Thoracic aorta (tissue), 2 donors: ENCODE measurements at regions not wholly inside any gene's neighbourhood (a gene's known extent, or its start where the extent isn't known, plus 50 kb on each side); places are given as distances from the start of the nearest gene placed in this dataset.

Source experiments
- ATAC-seq: fragments of 150-250 bp; one replicate; pipeline ENCODE4 v1.8.0; 2017; ENCODE audit warnings: low read depth; ENCODE audit not compliant: insufficient number of reproducible peaks, low FRiP score
- DNase-seq: peaks from one replicate; pipeline ENCODE4 v3.0.0-alpha.2; 2020; ENCODE audit warnings: low spot score
- H3K27ac ChIP-seq, 2 donors: fragments of 200-600 bp; sonication (generic); 1 replicate in 1 of 2; 2 replicates in 1 of 2; pipeline ENCODE4 v1.5.1; 2016; ENCODE audit warnings: mild to moderate bottlenecking in 2 of 2, moderate library complexity in 2 of 2
- H3K27me3 ChIP-seq: fragments of 200-600 bp; sonication (generic); replicated peaks from 2 replicates; pipeline ENCODE4 v1.6.0; 2016; ENCODE audit warnings: mild to moderate bottlenecking; ENCODE audit not compliant: insufficient read depth
- H3K36me3 ChIP-seq: fragments of 200-600 bp; sonication (generic); one replicate; pipeline ENCODE4 v1.5.1; 2016
- H3K4me1 ChIP-seq, 2 donors: fragments of 200-600 bp; sonication (generic); 1 replicate in 1 of 2; 2 replicates in 1 of 2; pipeline versions ENCODE4 v1.5.1 to v1.6.0; 2016; ENCODE audit warnings: low read depth in 2 of 2, mild to moderate bottlenecking in 1 of 2; ENCODE audit not compliant: control insufficient read depth in 1 of 2
- H3K4me3 ChIP-seq: fragments of 200-600 bp; sonication (generic); 2 replicates; pipeline ENCODE4 v1.5.1; 2016; ENCODE audit warnings: mild to moderate bottlenecking
- H3K9me3 ChIP-seq: fragments of 200-600 bp; sonication (generic); 2 replicates; pipeline ENCODE4 v1.5.1; 2016
- TF ChIP-seq, protein P1 (sequence below): fragments of 200-600 bp; sonication (generic); IDR thresholded peaks from one replicate; pipeline ENCODE4 v1.5.1; 2019; ENCODE audit warnings: antibody characterized with exemption

DNA sequence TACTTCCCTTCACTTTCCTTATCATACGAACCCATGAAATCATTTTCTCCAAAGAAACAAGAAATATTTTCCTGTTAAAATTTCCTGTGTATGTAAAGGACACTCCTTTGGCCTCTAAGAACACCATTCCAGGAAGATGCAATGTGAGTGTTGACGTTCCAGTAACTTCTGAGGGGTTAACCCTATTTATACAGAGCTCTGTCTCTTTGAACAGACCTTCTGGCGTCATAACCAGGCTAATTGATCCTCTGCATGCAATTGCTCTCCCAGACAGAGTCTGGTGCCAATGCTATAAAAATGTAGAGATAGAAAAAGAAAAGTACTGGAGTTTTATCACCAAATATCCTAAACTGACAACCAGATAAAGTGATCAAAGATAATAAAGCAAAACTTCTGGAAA lies 218.5 kb downstream of the TLE1 start:
- Histone ChIP-seq H3K4me1 (no peaks in the 10 kb centered on the region), H3K36me3 (no peaks in the 10 kb centered on the region), H3K27ac (no peak overlapping the region), H3K27me3 (no peaks in the 10 kb centered on the region), H3K9me3 (no peaks in the 10 kb centered on the region), H3K4me3 (no peak overlapping the region)
- no peak for ATAC-seq
- no peak for DNase-seq
- TF ChIP-seq, protein P1, sequence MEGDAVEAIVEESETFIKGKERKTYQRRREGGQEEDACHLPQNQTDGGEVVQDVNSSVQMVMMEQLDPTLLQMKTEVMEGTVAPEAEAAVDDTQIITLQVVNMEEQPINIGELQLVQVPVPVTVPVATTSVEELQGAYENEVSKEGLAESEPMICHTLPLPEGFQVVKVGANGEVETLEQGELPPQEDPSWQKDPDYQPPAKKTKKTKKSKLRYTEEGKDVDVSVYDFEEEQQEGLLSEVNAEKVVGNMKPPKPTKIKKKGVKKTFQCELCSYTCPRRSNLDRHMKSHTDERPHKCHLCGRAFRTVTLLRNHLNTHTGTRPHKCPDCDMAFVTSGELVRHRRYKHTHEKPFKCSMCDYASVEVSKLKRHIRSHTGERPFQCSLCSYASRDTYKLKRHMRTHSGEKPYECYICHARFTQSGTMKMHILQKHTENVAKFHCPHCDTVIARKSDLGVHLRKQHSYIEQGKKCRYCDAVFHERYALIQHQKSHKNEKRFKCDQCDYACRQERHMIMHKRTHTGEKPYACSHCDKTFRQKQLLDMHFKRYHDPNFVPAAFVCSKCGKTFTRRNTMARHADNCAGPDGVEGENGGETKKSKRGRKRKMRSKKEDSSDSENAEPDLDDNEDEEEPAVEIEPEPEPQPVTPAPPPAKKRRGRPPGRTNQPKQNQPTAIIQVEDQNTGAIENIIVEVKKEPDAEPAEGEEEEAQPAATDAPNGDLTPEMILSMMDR, result no peak

DNA sequence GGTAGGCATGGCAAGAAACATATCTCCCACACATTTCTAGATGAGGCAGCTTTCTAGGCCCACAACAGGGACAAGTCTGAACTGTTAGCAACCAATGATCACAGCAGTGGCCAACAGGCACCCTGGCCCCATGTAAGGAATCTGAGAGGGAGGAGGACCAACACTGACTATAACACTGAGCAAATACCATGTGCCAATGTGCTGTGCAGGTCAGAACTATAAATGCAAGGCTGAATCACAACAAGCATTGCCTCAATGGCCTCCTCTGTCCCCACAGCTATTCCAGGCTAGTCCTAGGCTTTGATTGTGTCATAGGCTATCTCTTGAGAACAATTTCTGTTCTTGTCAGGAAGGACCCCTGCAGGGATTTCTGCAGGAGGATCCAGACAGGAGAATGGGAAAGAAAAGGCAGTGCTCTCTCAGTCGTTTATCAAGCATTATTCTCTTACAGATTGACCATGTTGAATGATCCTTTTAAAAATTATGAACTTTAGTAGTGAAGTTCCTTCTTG lies 221.2 kb downstream of the TLE1 start:
- Histone ChIP-seq H3K9me3 (no peaks in the 10 kb centered on the region), H3K4me1 (no peaks in the 10 kb centered on the region), H3K4me3 (no peak overlapping the region), H3K27ac (no peak overlapping the region), H3K36me3 (no peaks in the 10 kb centered on the region), H3K27me3 (no peaks in the 10 kb centered on the region)
- DNase-seq, result no peak
- no peak for ATAC-seq
- TF ChIP-seq, protein P1, result no peak

DNA sequence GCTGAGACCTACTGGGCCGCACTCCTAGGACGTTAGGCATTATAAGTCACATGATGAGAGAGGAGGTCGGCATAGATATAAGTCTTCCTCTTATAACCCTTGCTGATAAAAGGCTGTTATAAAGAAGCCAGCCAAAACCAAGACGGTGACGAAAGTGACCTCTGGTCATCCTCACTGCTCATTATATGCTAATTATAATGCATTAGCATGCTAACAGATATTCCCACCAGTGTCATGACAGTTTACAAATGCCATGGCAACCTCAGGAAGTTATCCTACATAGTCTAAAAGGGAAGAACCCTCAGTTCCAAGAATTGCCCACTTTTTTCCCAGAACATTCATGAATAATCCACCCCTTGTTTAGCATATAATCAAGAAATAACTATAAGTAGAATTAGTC lies 222.4 kb downstream of the TLE1 start:
- TF ChIP-seq, protein P1, result no peak
- H3K36me3 ChIP-seq, result no peaks in the 10 kb centered on the region
- H3K27me3 ChIP-seq, result no peaks in the 10 kb centered on the region
- H3K4me3 ChIP-seq, result no peak overlapping the region
- no peaks in the 10 kb centered on the region for H3K4me1 ChIP-seq
- no peaks in the 10 kb centered on the region for H3K9me3 ChIP-seq
- DNase-seq (no peak), ATAC-seq (no peak)
- no peak overlapping the region for H3K27ac ChIP-seq

DNA sequence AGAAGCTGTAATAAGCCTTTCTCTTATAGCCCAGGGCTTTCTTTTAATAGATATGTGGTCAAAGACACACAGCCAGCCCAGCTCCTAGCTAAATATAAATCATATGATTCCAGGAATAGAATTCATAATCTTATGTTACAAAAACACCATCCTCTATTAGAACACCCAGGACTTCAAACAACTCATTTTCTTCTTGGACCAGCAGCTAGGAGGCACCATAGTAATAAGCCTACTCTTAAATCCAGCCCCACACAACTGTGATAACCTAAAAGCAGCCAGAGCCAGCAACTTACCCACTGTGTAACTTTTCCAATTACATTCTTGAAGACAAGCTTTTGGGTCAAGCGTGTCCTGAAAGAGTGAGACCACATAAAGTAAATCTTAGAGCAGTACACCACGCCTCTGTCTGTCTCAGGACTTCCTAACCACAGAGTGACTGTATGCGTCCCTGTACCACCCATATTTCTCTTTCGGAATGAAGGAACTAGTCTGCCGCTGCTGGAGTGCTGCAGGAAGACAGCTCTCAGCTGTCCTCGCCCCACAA lies 223.8 kb downstream of the TLE1 start:
- TF ChIP-seq, protein P1, result no peak
- Histone ChIP-seq H3K4me1 (no peaks in the 10 kb centered on the region), H3K9me3 (no peaks in the 10 kb centered on the region), H3K27ac (no peak overlapping the region), H3K4me3 (no peak overlapping the region), H3K36me3 (no peaks in the 10 kb centered on the region), H3K27me3 (no peaks in the 10 kb centered on the region)
- no peak for DNase-seq
- no peak for ATAC-seq

DNA sequence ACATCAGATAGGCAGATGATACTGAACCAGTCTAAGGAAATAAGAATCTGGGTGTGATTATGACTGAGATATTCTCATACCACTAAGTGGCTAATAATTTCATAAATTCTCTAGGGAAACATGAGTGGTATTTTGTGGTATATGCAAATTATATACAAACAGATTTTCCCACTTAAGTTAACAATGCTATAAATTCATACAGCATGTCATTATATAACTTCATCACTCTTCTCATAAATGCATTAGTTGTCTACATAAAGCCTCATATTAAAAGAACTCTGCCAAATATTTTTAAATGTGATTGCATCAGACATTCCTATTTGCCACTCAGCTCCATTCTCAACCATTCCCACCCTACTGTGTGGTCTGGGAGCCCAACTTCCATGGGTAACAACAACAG lies 226.5 kb downstream of the TLE1 start:
- no peak overlapping the region for H3K4me3 ChIP-seq
- H3K27me3 ChIP-seq, result no peaks in the 10 kb centered on the region
- DNase-seq (no peak), ATAC-seq (no peak)
- no peak overlapping the region for H3K27ac ChIP-seq
- no peaks in the 10 kb centered on the region for H3K9me3 ChIP-seq
- no peaks in the 10 kb centered on the region for H3K4me1 ChIP-seq
- no peaks in the 10 kb centered on the region for H3K36me3 ChIP-seq
- TF ChIP-seq, protein P1, result no peak
